IMR-90 (cell line): ENCODE measurements at regions not wholly inside any gene's neighbourhood (a gene's known extent, or its start where the extent isn't known, plus 50 kb on each side); places are given as distances from the start of the nearest gene placed in this dataset.

Source experiments
- ATAC-seq: fragments of 200-7000 bp; cut with Tn5 transposase; 2 replicates; pipeline ENCODE4 v1.9.1; 2020; ENCODE audit warnings: low read depth, mild to moderate bottlenecking, moderate library complexity
- BruUV-seq: library from RNA; stranded (reverse); fragments of 400-500 nt; replicated peaks from 2 replicates; lab custom pipeline; 2021; lab: Mats Ljungman, UMichigan
- CTCF ChIA-PET: fragments of 300-600 bp; formaldehyde crosslinking; extraction: SDS; loops from one replicate; lab custom pipeline; 2021; ENCODE audit warnings: antibody characterized with exemption; lab: Yijun Ruan, JAX
- POLR2A ChIA-PET: fragments of 300-600 bp; sonication (Branson Sonifier 250); formaldehyde crosslinking; loops from one replicate; lab custom pipeline; 2022; ENCODE audit warnings: antibody characterized with exemption; ENCODE audit not compliant: unreplicated experiment; lab: Charles Lee
- DNase-seq: peaks from one replicate; pipeline ENCODE4 v3.0.0; 2013
- H2AFZ ChIP-seq: replicated peaks from 2 replicates; pipeline ENCODE3; 2013; ENCODE audit warnings: low read length, mild to moderate bottlenecking; ENCODE audit not compliant: poor library complexity
- H2AK5ac ChIP-seq: 2 replicates; pipeline ENCODE4 v1.6.1; 2013; ENCODE audit warnings: low read depth, low read length, inconsistent platforms
- H2AK9ac ChIP-seq: replicated peaks from 2 replicates; pipeline ENCODE3; 2013; ENCODE audit warnings: mild to moderate bottlenecking, low read depth, low read length, moderate library complexity; ENCODE audit not compliant: poor library complexity
- H2BK120ac ChIP-seq: 2 replicates; pipeline ENCODE4 v1.6.1; 2013; ENCODE audit warnings: low read depth, low read length, inconsistent platforms
- H2BK15ac ChIP-seq: 3 replicates; pipeline ENCODE4 v1.6.1; 2013; ENCODE audit warnings: low read depth, low read length, inconsistent platforms
- H2BK20ac ChIP-seq: 2 replicates; pipeline ENCODE4 v1.6.1; 2013; ENCODE audit warnings: low read depth, mild to moderate bottlenecking, inconsistent platforms, low read length, moderate library complexity
- H2BK5ac ChIP-seq: 2 replicates; pipeline ENCODE4 v1.6.1; 2013; ENCODE audit warnings: mild to moderate bottlenecking, low read depth, low read length, inconsistent platforms; ENCODE audit not compliant: poor library complexity, severe bottlenecking
- H3K14ac ChIP-seq: replicated peaks from 2 replicates; pipeline ENCODE4 v1.6.1; 2013; ENCODE audit warnings: low read depth, low read length, inconsistent platforms
- H3K18ac ChIP-seq: 2 replicates; pipeline ENCODE4 v1.6.1; 2013; ENCODE audit warnings: low read depth, low read length, control low read depth
- H3K23ac ChIP-seq: 2 replicates; pipeline ENCODE4 v1.6.1; 2013; ENCODE audit warnings: low read depth, low read length, inconsistent platforms
- H3K27ac ChIP-seq: 2 replicates; pipeline ENCODE4 v1.5.1; 2013; ENCODE audit warnings: mild to moderate bottlenecking, control low read depth, low read length; ENCODE audit not compliant: insufficient read depth
- H3K27me3 ChIP-seq: 2 replicates; pipeline ENCODE4 v1.6.1; 2013; ENCODE audit warnings: low read length; ENCODE audit not compliant: control insufficient read depth, insufficient read depth
- H3K36me3 ChIP-seq: 2 replicates; pipeline ENCODE4 v1.6.1; 2013; ENCODE audit warnings: low read length, mixed read lengths; ENCODE audit not compliant: control insufficient read depth, insufficient read depth
- H3K4ac ChIP-seq: 2 replicates; pipeline ENCODE4 v1.6.1; 2013; ENCODE audit warnings: low read depth, low read length, inconsistent platforms
- H3K4me1 ChIP-seq: 2 replicates; pipeline ENCODE4 v1.6.1; 2013; ENCODE audit warnings: low read length, mixed read lengths; ENCODE audit not compliant: control insufficient read depth, insufficient read depth
- H3K4me2 ChIP-seq: 2 replicates; pipeline ENCODE4 v1.6.1; 2013; ENCODE audit warnings: low read depth, mild to moderate bottlenecking, control low read depth, low read length, moderate library complexity
- H3K4me3 ChIP-seq: 2 replicates; pipeline ENCODE4 v1.5.1; 2013; ENCODE audit warnings: low read depth, mild to moderate bottlenecking, control low read depth, low read length, moderate library complexity; ENCODE audit not compliant: insufficient read depth
- H3K56ac ChIP-seq: 2 replicates; pipeline ENCODE4 v1.6.1; 2013; ENCODE audit warnings: low read length, inconsistent platforms; ENCODE audit not compliant: insufficient read depth; ENCODE audit errors: extremely low read depth
- H3K79me1 ChIP-seq, 2 experiments: 2 replicates each; pipeline ENCODE4 v1.6.1; 2013; ENCODE audit warnings: low read length in 2 of 2, inconsistent platforms in 1 of 2, low read depth in 1 of 2
- H3K9ac ChIP-seq: 2 replicates; pipeline ENCODE4 v1.6.1; 2013; ENCODE audit warnings: low read depth, low read length, control low read depth
- H3K9me1 ChIP-seq: 2 replicates; pipeline ENCODE4 v1.6.1; 2013; ENCODE audit warnings: low read length, inconsistent platforms; ENCODE audit not compliant: insufficient read depth
- H3K9me3 ChIP-seq: 2 replicates; pipeline ENCODE4 v1.6.1; 2013; ENCODE audit warnings: low read length; ENCODE audit not compliant: control insufficient read depth, insufficient read depth
- H4K20me1 ChIP-seq: 2 replicates; pipeline ENCODE4 v1.6.1; 2013; ENCODE audit warnings: low read length, inconsistent platforms; ENCODE audit not compliant: insufficient read depth
- H4K5ac ChIP-seq: 2 replicates; pipeline ENCODE4 v1.6.1; 2013; ENCODE audit warnings: mild to moderate bottlenecking, low read depth, low read length, control low read depth
- H4K8ac ChIP-seq, 2 experiments: 2 replicates each; pipeline ENCODE4 v1.6.1; 2013; ENCODE audit warnings: low read depth in 2 of 2, low read length in 2 of 2, control low read depth in 1 of 2, inconsistent platforms in 1 of 2
- H4K91ac ChIP-seq: 2 replicates; pipeline ENCODE4 v1.6.1; 2013; ENCODE audit warnings: low read depth, low read length, inconsistent platforms; ENCODE audit not compliant: insufficient read depth
- BHLHE40 ChIP-seq: fragments of 150-350 bp; IDR thresholded peaks from 2 replicates; pipeline ENCODE4 v1.6.1; 2016; ENCODE audit warnings: mild to moderate bottlenecking, low read depth, low read length
- CEBPB ChIP-seq: IDR thresholded peaks from 2 replicates; pipeline ENCODE4 v1.6.1; 2012; ENCODE audit warnings: low read depth, low read length, improper control_type of control experiment
- CHD1 ChIP-seq: IDR thresholded peaks from 2 replicates; pipeline ENCODE4 v1.6.1; 2012; ENCODE audit warnings: low read depth, low read length, improper control_type of control experiment
- CTCF ChIP-seq: conservative IDR thresholded peaks from 2 replicates; pipeline ENCODE4 v1.5.1; 2012; ENCODE audit warnings: mild to moderate bottlenecking, low read depth, low read length, improper control_type of control experiment
- ELK1 ChIP-seq: fragments of 150-350 bp; IDR thresholded peaks from 2 replicates; pipeline ENCODE4 v1.6.1; 2016; ENCODE audit warnings: low read depth, mild to moderate bottlenecking, low read length, moderate library complexity, borderline replicate concordance
- FOS ChIP-seq: fragments of 150-350 bp; IDR thresholded peaks from 2 replicates; pipeline ENCODE4 v1.6.1; 2016; ENCODE audit warnings: low read depth, low read length
- MAFK ChIP-seq: IDR thresholded peaks from 2 replicates; pipeline ENCODE4 v1.6.1; 2012; ENCODE audit warnings: low read depth, low read length, improper control_type of control experiment
- MAZ ChIP-seq: IDR thresholded peaks from 2 replicates; pipeline ENCODE4 v1.6.1; 2012; ENCODE audit warnings: low read depth, mild to moderate bottlenecking, low read length, improper control_type of control experiment, moderate library complexity, borderline replicate concordance
- MXI1 ChIP-seq: IDR thresholded peaks from 2 replicates; pipeline ENCODE4 v1.6.1; 2012; ENCODE audit warnings: low read depth, mild to moderate bottlenecking, low read length, moderate library complexity, borderline replicate concordance
- POLR2A ChIP-seq: IDR thresholded peaks from 2 replicates; pipeline ENCODE4 v1.6.1; 2012; ENCODE audit warnings: mild to moderate bottlenecking, low read depth, low read length
- RAD21 ChIP-seq: IDR thresholded peaks from 2 replicates; pipeline ENCODE4 v1.6.1; 2012; ENCODE audit warnings: low read length, improper control_type of control experiment
- RCOR1 ChIP-seq: IDR thresholded peaks from 2 replicates; pipeline ENCODE4 v1.6.1; 2012; ENCODE audit warnings: mild to moderate bottlenecking, low read length, improper control_type of control experiment; ENCODE audit not compliant: insufficient replicate concordance
- SMC3 ChIP-seq: fragments of 150-350 bp; IDR thresholded peaks from 2 replicates; pipeline ENCODE4 v1.6.1; 2016; ENCODE audit warnings: low read depth, mild to moderate bottlenecking, antibody characterized with exemption, low read length, moderate library complexity
- WGBS, 2 experiments: methylation state at CpG; one replicate each; pipeline versions ENCODE4 v1.1.5 to v1.1.7; 2013; ENCODE audit warnings: missing lambda C conversion rate in 2 of 2; ENCODE audit not compliant: insufficient read length in 1 of 2; ENCODE audit errors: extremely low coverage in 2 of 2; 5-methylcytosine and 5-hydroxymethylcytosine counted together
- dilution Hi-C: fragments of 300-500 bp; cut with HindIII; formaldehyde crosslinking; loops from one replicate; pipeline ENCODE4 v1.14.3; 2018; ENCODE audit warnings: low sequenced_read_pairs; ENCODE audit not compliant: unreplicated experiment
- in situ Hi-C: fragments of 300-500 bp; cut with MboI; formaldehyde crosslinking; loops from 3 replicates; pipeline ENCODE4 v1.14.3; 2019; ENCODE audit warnings: low sequenced_read_pairs, inconsistent platforms, mixed read lengths
- intact Hi-C: fragments of 100-400 bp; cut with micrococcal nuclease; formaldehyde crosslinking; loops from 2 replicates; pipeline ENCODE4 v1.10.0; 2022

- no peak for DNase-seq
- Histone ChIP-seq H3K36me3 (no peaks in the 10 kb centered on the region), H3K4me2 (no peak overlapping the region), H3K27ac (no peak overlapping the region), H3K23ac (no peak overlapping the region), H4K8ac (no peak overlapping the region), H2BK15ac (no peak overlapping the region), H2AFZ (no peak overlapping the region), H4K5ac (no peak overlapping the region), H2BK20ac (no peak overlapping the region), H2BK120ac (no peak overlapping the region), H2BK5ac (no peak overlapping the region), H2AK5ac (no peak overlapping the region), H3K79me1 (no peaks in the 10 kb centered on the region), H4K91ac (no peak overlapping the region), H3K4me1 (no peaks in the 10 kb centered on the region), H3K9me3 (0 out of 2 replicates have a peak, but pooled peaks cover 3% of the 10 kb centered on the region), H3K9me1 (no peaks in the 10 kb centered on the region), H3K4me3 (no peak overlapping the region), H3K56ac (no peak overlapping the region), H3K18ac (no peak overlapping the region), H3K14ac (no peak overlapping the region), H3K27me3 (no peaks in the 10 kb centered on the region), H2AK9ac (no peak overlapping the region), H3K4ac (no peak overlapping the region), H4K20me1 (no peaks in the 10 kb centered on the region), H3K9ac (no peak overlapping the region)
- BruUV-seq, result no TSS peak
- whole genome bisulfite sequencing, 2 experiments, result no CpG with 5 or more reads among the region's 1 CpG
- no peak for TF ChIP-seq ELK1
- no peak for TF ChIP-seq FOS
- TF ChIP-seq MAFK, result no peak
- no peak for TF ChIP-seq BHLHE40
- no peak for TF ChIP-seq MAZ
- TF ChIP-seq SMC3, result no peak
- no peak for TF ChIP-seq CHD1
- no peak for TF ChIP-seq CTCF
- no peak for TF ChIP-seq RCOR1
- TF ChIP-seq POLR2A, result no peak
- TF ChIP-seq RAD21, result no peak
- no peak for TF ChIP-seq MXI1
- no peak for TF ChIP-seq CEBPB
- no peak for ATAC-seq
- CTCF ChIA-PET, result no interaction called here
- intact Hi-C loops, result no loop called here
- POLR2A ChIA-PET, result no interaction called here
- dilution Hi-C loops, result no loop called here
- in situ Hi-C loops, result no loop called here
Measured at GRCh38 chr6:66699385-66699784, 992.4 kb upstream of the EYS start.
